SU-DHL-6 (cell line): ENCODE measurements at regions not wholly inside any gene's neighbourhood (a gene's known extent, or its start where the extent isn't known, plus 50 kb on each side); places are given as distances from the start of the nearest gene placed in this dataset.

Experiments
- EZH2phosphoT487 ChIP-seq: fragments of 200-600 bp; sonication (generic), shearing (Covaris generic); conservative IDR thresholded peaks from 2 replicates; pipeline ENCODE4 v1.6.1; 2018; ENCODE audit warnings: mild to moderate bottlenecking, antibody characterized with exemption, low read length, moderate library complexity, mixed read lengths
- TF ChIP-seq, protein P1 (sequence below): fragments of 200-600 bp; sonication (generic); IDR thresholded peaks from one replicate; pipeline ENCODE4 v1.5.1; 2017; ENCODE audit warnings: antibody characterized with exemption, mild to moderate bottlenecking, low read length, moderate library complexity; ENCODE audit not compliant: insufficient read depth, poor library complexity, severe bottlenecking

DNA sequence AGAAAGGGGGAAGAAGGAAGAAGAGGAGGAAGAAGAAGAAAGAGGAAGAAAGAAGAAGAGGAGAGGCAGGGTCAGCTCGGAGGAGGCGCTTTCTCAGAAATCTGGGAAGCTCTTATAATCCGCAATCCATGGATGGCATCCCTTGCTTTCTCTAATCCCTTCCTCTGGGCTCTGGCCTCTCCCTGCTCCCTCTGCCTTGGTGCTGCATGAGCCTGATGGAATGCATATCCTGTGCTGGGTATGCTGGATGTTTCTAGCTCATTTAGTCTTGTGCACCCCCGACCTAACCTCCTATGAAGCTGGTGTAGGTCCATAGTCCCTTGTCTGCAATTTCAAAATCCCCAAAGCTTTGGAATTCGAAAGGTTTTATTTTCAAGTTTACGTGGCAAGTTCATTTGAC is 94.2 kb upstream of the MYL2 start:
- TF ChIP-seq, protein P1, sequence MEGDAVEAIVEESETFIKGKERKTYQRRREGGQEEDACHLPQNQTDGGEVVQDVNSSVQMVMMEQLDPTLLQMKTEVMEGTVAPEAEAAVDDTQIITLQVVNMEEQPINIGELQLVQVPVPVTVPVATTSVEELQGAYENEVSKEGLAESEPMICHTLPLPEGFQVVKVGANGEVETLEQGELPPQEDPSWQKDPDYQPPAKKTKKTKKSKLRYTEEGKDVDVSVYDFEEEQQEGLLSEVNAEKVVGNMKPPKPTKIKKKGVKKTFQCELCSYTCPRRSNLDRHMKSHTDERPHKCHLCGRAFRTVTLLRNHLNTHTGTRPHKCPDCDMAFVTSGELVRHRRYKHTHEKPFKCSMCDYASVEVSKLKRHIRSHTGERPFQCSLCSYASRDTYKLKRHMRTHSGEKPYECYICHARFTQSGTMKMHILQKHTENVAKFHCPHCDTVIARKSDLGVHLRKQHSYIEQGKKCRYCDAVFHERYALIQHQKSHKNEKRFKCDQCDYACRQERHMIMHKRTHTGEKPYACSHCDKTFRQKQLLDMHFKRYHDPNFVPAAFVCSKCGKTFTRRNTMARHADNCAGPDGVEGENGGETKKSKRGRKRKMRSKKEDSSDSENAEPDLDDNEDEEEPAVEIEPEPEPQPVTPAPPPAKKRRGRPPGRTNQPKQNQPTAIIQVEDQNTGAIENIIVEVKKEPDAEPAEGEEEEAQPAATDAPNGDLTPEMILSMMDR = no peak
- no peak for TF ChIP-seq EZH2phosphoT487
